Smooth muscle cell (in vitro differentiated cells): ENCODE measurements at regions not wholly inside any gene's neighbourhood (a gene's known extent, or its start where the extent isn't known, plus 50 kb on each side); places are given as distances from the start of the nearest gene placed in this dataset.

Source experiments
- DNase-seq: peaks from one replicate; lab custom pipeline; 2025; ENCODE audit not compliant: unreplicated experiment; lab: John Stamatoyannopoulos, UW
- H2AFZ ChIP-seq: fragments of 200-600 bp; sonication (generic); 2 replicates; pipeline ENCODE4 v1.6.0; 2016; ENCODE audit warnings: antibody characterized with exemption, low read depth, mild to moderate bottlenecking
- H3F3A ChIP-seq: fragments of 200-600 bp; sonication (generic); 2 replicates; pipeline ENCODE4 v1.6.0; 2017; ENCODE audit warnings: antibody characterized with exemption, low read depth
- H3K27ac ChIP-seq: fragments of 200-600 bp; sonication (generic); 2 replicates; pipeline ENCODE4 v1.5.1; 2016; ENCODE audit warnings: low read depth, mild to moderate bottlenecking
- H3K27me3 ChIP-seq: fragments of 200-600 bp; sonication (generic); 2 replicates; pipeline ENCODE4 v1.6.1; 2016; ENCODE audit warnings: low read depth, mild to moderate bottlenecking
- H3K36me3 ChIP-seq: fragments of 200-600 bp; sonication (generic); 2 replicates; pipeline ENCODE4 v1.5.1; 2016; ENCODE audit warnings: low read depth
- H3K4me1 ChIP-seq: fragments of 200-600 bp; sonication (generic); 2 replicates; pipeline ENCODE4 v1.5.1; 2016; ENCODE audit warnings: low read depth
- H3K4me2 ChIP-seq: fragments of 200-600 bp; sonication (generic); 2 replicates; pipeline ENCODE4 v1.6.0; 2016; ENCODE audit warnings: mild to moderate bottlenecking
- H3K4me3 ChIP-seq: fragments of 200-600 bp; sonication (generic); 2 replicates; pipeline ENCODE4 v1.5.1; 2016; ENCODE audit warnings: mild to moderate bottlenecking
- H3K79me2 ChIP-seq: fragments of 200-600 bp; sonication (generic); 2 replicates; pipeline ENCODE4 v1.6.0; 2016; ENCODE audit warnings: low read depth, mild to moderate bottlenecking
- H3K9ac ChIP-seq: fragments of 200-600 bp; sonication (generic); 2 replicates; pipeline ENCODE4 v1.6.0; 2016; ENCODE audit warnings: low read depth
- H3K9me3 ChIP-seq: fragments of 200-600 bp; sonication (generic); replicated peaks from 2 replicates; pipeline ENCODE4 v1.5.1; 2016; ENCODE audit warnings: low read depth
- H4K20me1 ChIP-seq: fragments of 200-600 bp; sonication (generic); 2 replicates; pipeline ENCODE4 v1.6.0; 2016; ENCODE audit warnings: low read depth
- CTCF ChIP-seq: fragments of 200-600 bp; sonication (generic); IDR thresholded peaks from 2 replicates; pipeline ENCODE4 v1.5.1; 2017; ENCODE audit warnings: borderline replicate concordance, mild to moderate bottlenecking, antibody characterized with exemption; ENCODE audit not compliant: insufficient read depth, poor library complexity, severe bottlenecking
- WGBS: methylation state at CpG from one replicate; pipeline ENCODE4 v1.1.7; 2016; ENCODE audit warnings: low lambda C conversion rate; 5-methylcytosine and 5-hydroxymethylcytosine counted together

GRCh38 chr5:155839251-155840037 lies 487.5 kb upstream of the SGCD start:
- H2AFZ ChIP-seq = no peak overlapping the region
- no peaks in the 10 kb centered on the region for H3K36me3 ChIP-seq
- no peak overlapping the region for H3K4me3 ChIP-seq
- no peaks in the 10 kb centered on the region for H4K20me1 ChIP-seq
- DNase-seq = no peak
- no peaks in the 10 kb centered on the region for H3F3A ChIP-seq
- H3K27me3 ChIP-seq = no peaks in the 10 kb centered on the region
- 75% methylated on average over 5 of the region's 5 CpGs for WGBS
- H3K4me2 ChIP-seq = no peak overlapping the region
- H3K4me1 ChIP-seq = no peaks in the 10 kb centered on the region
- H3K9me3 ChIP-seq = no peaks in the 10 kb centered on the region
- TF ChIP-seq CTCF = no peak
- H3K79me2 ChIP-seq = no peaks in the 10 kb centered on the region
- H3K27ac ChIP-seq = no peak overlapping the region
- H3K9ac ChIP-seq = no peak overlapping the region

DNA sequence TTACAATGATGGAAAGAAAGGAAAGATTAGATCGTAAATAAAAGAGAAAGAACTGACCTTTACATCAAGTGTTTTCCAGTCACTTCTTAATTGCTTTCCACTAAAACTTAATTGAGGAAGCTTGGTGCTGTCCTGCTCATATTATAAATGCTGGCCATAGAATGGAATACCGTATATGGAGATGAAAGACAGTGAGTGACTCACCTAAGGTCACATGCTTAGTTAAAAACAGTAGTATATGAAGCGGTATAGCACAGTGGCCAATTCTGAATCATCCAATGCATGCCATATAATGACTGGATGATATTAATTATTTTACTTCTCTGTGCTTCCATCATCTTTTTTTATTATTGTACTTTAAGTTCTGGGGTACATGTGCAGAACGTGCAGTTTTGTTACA lies 482.4 kb upstream of the SGCD start:
- H3K27me3 ChIP-seq = no peaks in the 10 kb centered on the region
- no peak overlapping the region for H3K27ac ChIP-seq
- WGBS = 71% methylated on average over 4 of the region's 4 CpGs
- H2AFZ ChIP-seq = no peak overlapping the region
- H3K4me1 ChIP-seq = no peaks in the 10 kb centered on the region
- no peaks in the 10 kb centered on the region for H3K36me3 ChIP-seq
- H3K79me2 ChIP-seq = no peaks in the 10 kb centered on the region
- no peaks in the 10 kb centered on the region for H3F3A ChIP-seq
- no peak for DNase-seq
- H3K4me2 ChIP-seq = no peak overlapping the region
- no peaks in the 10 kb centered on the region for H4K20me1 ChIP-seq
- no peaks in the 10 kb centered on the region for H3K9me3 ChIP-seq
- no peak overlapping the region for H3K9ac ChIP-seq
- no peak overlapping the region for H3K4me3 ChIP-seq
- TF ChIP-seq CTCF = no peak

GRCh38 chr5:155850370-155850769 lies 476.6 kb upstream of the SGCD start:
- Histone ChIP-seq H3K4me3 (no peak overlapping the region), H3K9ac (no peak overlapping the region), H3K27me3 (no peaks in the 10 kb centered on the region), H3K79me2 (no peaks in the 10 kb centered on the region), H4K20me1 (no peaks in the 10 kb centered on the region), H3K27ac (no peak overlapping the region), H3F3A (no peaks in the 10 kb centered on the region), H3K36me3 (no peaks in the 10 kb centered on the region), H2AFZ (no peak overlapping the region), H3K4me1 (no peaks in the 10 kb centered on the region), H3K9me3 (no peaks in the 10 kb centered on the region), H3K4me2 (no peak overlapping the region)
- 90% methylated on average over 3 of the region's 3 CpGs for WGBS
- no peak for TF ChIP-seq CTCF
- no peak for DNase-seq

DNA sequence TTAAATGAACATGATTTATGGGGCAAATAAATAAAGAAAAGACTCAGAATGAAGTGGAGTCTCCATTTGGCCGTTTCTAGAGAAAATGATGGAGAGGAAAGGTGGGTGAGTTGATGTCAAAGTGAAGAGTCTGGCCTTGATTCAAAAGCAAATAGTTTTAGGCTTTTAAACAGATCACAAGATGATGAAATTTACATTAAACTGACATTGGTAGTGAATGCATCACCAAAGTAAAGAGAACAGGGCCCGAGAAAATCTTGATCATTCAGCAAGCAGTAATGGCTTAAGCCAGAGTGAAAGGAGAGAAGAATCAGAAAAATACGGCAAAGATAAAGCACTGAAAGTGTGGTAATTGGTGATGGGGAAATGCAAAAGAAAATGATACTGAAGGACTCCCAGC lies 460.0 kb upstream of the SGCD start:
- H4K20me1 ChIP-seq = no peaks in the 10 kb centered on the region
- no peaks in the 10 kb centered on the region for H3K36me3 ChIP-seq
- no peak overlapping the region for H3K4me3 ChIP-seq
- H3K4me2 ChIP-seq = no peak overlapping the region
- no peaks in the 10 kb centered on the region for H3K9me3 ChIP-seq
- no peaks in the 10 kb centered on the region for H3F3A ChIP-seq
- DNase-seq = no peak
- H3K4me1 ChIP-seq = no peaks in the 10 kb centered on the region
- H3K9ac ChIP-seq = no peak overlapping the region
- 79% methylated on average over 3 of the region's 3 CpGs for WGBS
- no peak for TF ChIP-seq CTCF
- H3K79me2 ChIP-seq = no peaks in the 10 kb centered on the region
- H3K27ac ChIP-seq = peak overlapping the region; percentile 11
- no peak overlapping the region for H2AFZ ChIP-seq
- H3K27me3 ChIP-seq = peaks cover 6% of the 10 kb centered on the region
